OCI-LY3 (cell line): ENCODE measurements at regions not wholly inside any gene's neighbourhood (a gene's known extent, or its start where the extent isn't known, plus 50 kb on each side); places are given as distances from the start of the nearest gene placed in this dataset.

Source experiments
- H2AFZ ChIP-seq: fragments of 200-600, 300-600 bp; shearing (Covaris generic); 2 replicates; pipeline ENCODE4 v1.6.0; 2014; ENCODE audit warnings: antibody characterized with exemption, low read depth, low read length
- H3K27ac ChIP-seq: fragments of 200-600, 300-600 bp; sonication (generic); 2 replicates; pipeline ENCODE4 v1.5.1; 2014; ENCODE audit warnings: mild to moderate bottlenecking, low read length, moderate library complexity, mixed read lengths
- H3K27me3 ChIP-seq: fragments of 200-600, 300-600 bp; sonication (generic); 2 replicates; pipeline ENCODE4 v1.6.1; 2014; ENCODE audit warnings: low read depth, low read length, mixed read lengths
- H3K36me3 ChIP-seq: fragments of 200-600, 300-600 bp; sonication (generic); replicated peaks from 2 replicates; pipeline ENCODE3; 2014; ENCODE audit warnings: low read depth, low read length, mixed read lengths
- H3K4me1 ChIP-seq: fragments of 300-600, 200-600 bp; sonication (generic); 2 replicates; pipeline ENCODE4 v1.6.1; 2014; ENCODE audit warnings: low read length, mixed read lengths
- H3K4me2 ChIP-seq: fragments of 200-600, 300-600 bp; sonication (generic); 2 replicates; pipeline ENCODE4 v1.6.1; 2014; ENCODE audit warnings: low read length, mixed read lengths
- H3K4me3 ChIP-seq: fragments of 300-600, 200-600 bp; sonication (generic); 2 replicates; pipeline ENCODE4 v1.5.1; 2014; ENCODE audit warnings: antibody characterized with exemption, mild to moderate bottlenecking, low read length, moderate library complexity
- H3K79me2 ChIP-seq: fragments of 300-600, 200-600 bp; shearing (Covaris generic); 2 replicates; pipeline ENCODE4 v1.6.1; 2014; ENCODE audit warnings: mild to moderate bottlenecking, low read length, mixed read lengths
- H3K9ac ChIP-seq: fragments of 300-600, 200-600 bp; shearing (Covaris generic); 2 replicates; pipeline ENCODE4 v1.6.0; 2014; ENCODE audit warnings: mild to moderate bottlenecking, low read length, moderate library complexity
- H3K9me3 ChIP-seq: fragments of 200-600, 300-600 bp; shearing (Covaris generic); 2 replicates; pipeline ENCODE4 v1.6.1; 2014; ENCODE audit warnings: low read length, mixed read lengths; ENCODE audit not compliant: insufficient read depth
- H4K20me1 ChIP-seq: fragments of 200-600, 300-600 bp; sonication (generic); 2 replicates; pipeline ENCODE4 v1.6.1; 2016; ENCODE audit warnings: low read length, mixed read lengths; ENCODE audit not compliant: insufficient read depth
- EZH2phosphoT487 ChIP-seq: fragments of 200-600 bp; shearing (Covaris generic); IDR thresholded peaks from 2 replicates; pipeline ENCODE4 v1.6.1; 2018; ENCODE audit warnings: antibody characterized with exemption, mixed run types, low read depth
- TF ChIP-seq, protein P1 (sequence below): fragments of 200-600, 300-600 bp; sonication (generic); IDR thresholded peaks from 2 replicates; pipeline ENCODE4 v1.5.1; 2014; ENCODE audit warnings: antibody characterized with exemption, low read length, low read depth

DNA sequence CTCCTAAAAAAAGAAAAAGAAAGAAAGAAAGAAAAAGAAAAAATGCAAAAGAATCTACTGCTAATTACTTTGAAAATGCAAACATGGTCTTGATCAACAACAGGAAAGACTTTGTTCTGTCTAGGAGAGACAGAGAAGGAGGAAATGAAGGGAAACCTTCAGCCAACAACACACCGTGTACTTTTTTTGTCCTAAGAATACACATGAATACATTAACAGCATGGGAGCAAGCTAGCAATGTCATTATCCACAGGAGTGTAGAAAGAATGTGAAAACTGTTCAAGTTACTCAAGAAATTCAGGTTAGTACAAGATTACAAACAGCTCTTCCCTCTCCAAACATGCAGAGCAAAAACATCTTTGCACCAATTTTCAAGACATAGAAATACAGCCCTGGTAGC is 326.3 kb downstream of the UBE3D start:
- Histone ChIP-seq H3K9ac (no peak overlapping the region), H3K27me3 (no peaks in the 10 kb centered on the region), H3K4me1 (no peaks in the 10 kb centered on the region), H3K9me3 (no peaks in the 10 kb centered on the region), H4K20me1 (no peaks in the 10 kb centered on the region), H3K79me2 (no peaks in the 10 kb centered on the region), H3K4me3 (no peak overlapping the region), H3K4me2 (no peak overlapping the region), H3K27ac (no peak overlapping the region), H2AFZ (no peak overlapping the region), H3K36me3 (no peaks in the 10 kb centered on the region)
- TF ChIP-seq EZH2phosphoT487, result no peak
- TF ChIP-seq, protein P1, sequence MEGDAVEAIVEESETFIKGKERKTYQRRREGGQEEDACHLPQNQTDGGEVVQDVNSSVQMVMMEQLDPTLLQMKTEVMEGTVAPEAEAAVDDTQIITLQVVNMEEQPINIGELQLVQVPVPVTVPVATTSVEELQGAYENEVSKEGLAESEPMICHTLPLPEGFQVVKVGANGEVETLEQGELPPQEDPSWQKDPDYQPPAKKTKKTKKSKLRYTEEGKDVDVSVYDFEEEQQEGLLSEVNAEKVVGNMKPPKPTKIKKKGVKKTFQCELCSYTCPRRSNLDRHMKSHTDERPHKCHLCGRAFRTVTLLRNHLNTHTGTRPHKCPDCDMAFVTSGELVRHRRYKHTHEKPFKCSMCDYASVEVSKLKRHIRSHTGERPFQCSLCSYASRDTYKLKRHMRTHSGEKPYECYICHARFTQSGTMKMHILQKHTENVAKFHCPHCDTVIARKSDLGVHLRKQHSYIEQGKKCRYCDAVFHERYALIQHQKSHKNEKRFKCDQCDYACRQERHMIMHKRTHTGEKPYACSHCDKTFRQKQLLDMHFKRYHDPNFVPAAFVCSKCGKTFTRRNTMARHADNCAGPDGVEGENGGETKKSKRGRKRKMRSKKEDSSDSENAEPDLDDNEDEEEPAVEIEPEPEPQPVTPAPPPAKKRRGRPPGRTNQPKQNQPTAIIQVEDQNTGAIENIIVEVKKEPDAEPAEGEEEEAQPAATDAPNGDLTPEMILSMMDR, result no peak

DNA sequence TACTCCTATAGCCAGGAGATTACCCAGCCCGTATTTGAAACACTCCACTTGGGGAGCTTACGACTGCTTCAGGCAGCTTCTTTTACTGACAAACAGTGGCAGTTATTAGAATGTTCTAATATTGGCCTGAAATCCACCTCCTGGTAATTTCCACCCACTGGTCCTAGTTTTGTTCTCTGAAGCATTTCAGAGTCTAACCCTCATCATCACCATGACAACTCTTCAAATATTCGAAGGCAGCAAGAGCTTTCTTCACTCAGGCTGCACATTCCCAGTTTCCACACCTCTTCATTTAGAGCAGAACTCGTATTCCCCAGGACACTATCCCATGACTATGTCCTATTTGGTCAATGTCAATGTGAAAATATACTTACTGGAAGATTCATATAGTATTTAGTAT is 325.6 kb downstream of the UBE3D start:
- no peaks in the 10 kb centered on the region for H3K36me3 ChIP-seq
- H3K9ac ChIP-seq, result no peak overlapping the region
- H3K9me3 ChIP-seq, result no peaks in the 10 kb centered on the region
- H3K27ac ChIP-seq, result no peak overlapping the region
- H3K27me3 ChIP-seq, result no peaks in the 10 kb centered on the region
- H3K79me2 ChIP-seq, result no peaks in the 10 kb centered on the region
- H3K4me1 ChIP-seq, result no peaks in the 10 kb centered on the region
- H4K20me1 ChIP-seq, result no peaks in the 10 kb centered on the region
- no peak overlapping the region for H2AFZ ChIP-seq
- TF ChIP-seq, protein P1, result no peak
- no peak for TF ChIP-seq EZH2phosphoT487
- no peak overlapping the region for H3K4me2 ChIP-seq
- H3K4me3 ChIP-seq, result no peak overlapping the region

DNA sequence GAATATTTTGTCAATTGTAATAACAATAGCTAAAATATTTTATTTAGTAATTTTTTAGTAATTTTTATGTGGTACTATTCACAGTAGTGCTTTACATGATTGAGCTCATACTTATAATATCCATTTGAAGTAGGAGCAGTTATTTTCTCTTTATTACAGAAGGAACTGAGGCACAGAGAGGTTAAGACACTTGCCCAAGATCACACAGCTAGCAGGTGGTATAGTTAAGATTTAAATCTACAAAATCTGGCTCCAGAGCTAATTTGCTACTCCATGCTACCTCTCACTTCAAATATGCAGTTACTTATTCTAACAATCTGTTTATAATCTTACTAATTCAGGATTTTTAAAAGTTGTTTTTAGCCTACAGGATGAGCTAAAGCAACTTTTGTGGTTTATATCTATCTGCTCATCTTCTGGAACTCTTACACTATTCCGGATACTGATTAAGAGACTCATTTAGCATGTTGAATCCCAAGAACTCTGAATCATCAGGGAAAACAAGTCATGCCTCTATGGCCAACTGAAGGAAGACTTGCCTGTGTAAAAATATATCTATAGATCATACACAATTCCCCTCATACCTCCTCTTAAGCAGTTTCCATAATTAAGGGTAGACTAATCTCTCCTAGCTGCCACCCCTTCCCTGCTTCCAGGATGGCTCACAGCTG is 324.2 kb downstream of the UBE3D start:
- H3K9me3 ChIP-seq, result no peaks in the 10 kb centered on the region
- H3K79me2 ChIP-seq, result no peaks in the 10 kb centered on the region
- TF ChIP-seq, protein P1, result no peak
- no peak for TF ChIP-seq EZH2phosphoT487
- no peaks in the 10 kb centered on the region for H3K27me3 ChIP-seq
- H3K9ac ChIP-seq, result no peak overlapping the region
- no peak overlapping the region for H3K4me2 ChIP-seq
- no peak overlapping the region for H3K27ac ChIP-seq
- no peaks in the 10 kb centered on the region for H3K36me3 ChIP-seq
- no peaks in the 10 kb centered on the region for H4K20me1 ChIP-seq
- no peak overlapping the region for H2AFZ ChIP-seq
- no peak overlapping the region for H3K4me3 ChIP-seq
- H3K4me1 ChIP-seq, result no peaks in the 10 kb centered on the region

DNA sequence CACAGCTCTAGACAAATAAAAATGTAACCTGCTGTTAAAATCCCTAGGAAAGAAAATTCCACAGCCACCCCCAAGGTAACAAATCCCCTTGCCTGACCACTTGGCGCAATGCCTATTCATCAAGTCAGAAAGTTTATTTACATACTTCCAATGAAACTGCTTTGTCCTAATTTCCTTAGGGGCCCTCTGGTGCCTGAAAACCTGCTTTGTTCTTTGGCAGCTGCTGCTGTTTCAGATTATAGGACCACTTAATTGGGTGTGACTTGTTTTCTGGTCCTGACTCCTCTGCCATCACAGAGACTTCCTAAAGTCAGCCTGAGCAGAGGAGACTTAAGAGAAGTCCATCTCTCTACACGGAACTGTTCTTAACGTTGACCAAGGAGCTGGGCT is 323.6 kb downstream of the UBE3D start:
- no peaks in the 10 kb centered on the region for H3K9me3 ChIP-seq
- no peak overlapping the region for H3K27ac ChIP-seq
- TF ChIP-seq EZH2phosphoT487, result no peak
- TF ChIP-seq, protein P1, result no peak
- no peaks in the 10 kb centered on the region for H3K36me3 ChIP-seq
- no peak overlapping the region for H3K9ac ChIP-seq
- no peak overlapping the region for H3K4me2 ChIP-seq
- H2AFZ ChIP-seq, result no peak overlapping the region
- H3K79me2 ChIP-seq, result no peaks in the 10 kb centered on the region
- no peaks in the 10 kb centered on the region for H3K27me3 ChIP-seq
- no peaks in the 10 kb centered on the region for H3K4me1 ChIP-seq
- no peaks in the 10 kb centered on the region for H4K20me1 ChIP-seq
- no peak overlapping the region for H3K4me3 ChIP-seq
